OCI-LY1 (cell line): ENCODE measurements at regions not wholly inside any gene's neighbourhood (a gene's known extent, or its start where the extent isn't known, plus 50 kb on each side); places are given as distances from the start of the nearest gene placed in this dataset.

Experiments
- CTCF ChIP-seq: fragments of 200-600 bp; sonication (generic), shearing (Covaris generic); IDR thresholded peaks from 2 replicates; pipeline ENCODE4 v1.5.1; 2017; ENCODE audit warnings: mild to moderate bottlenecking, antibody characterized with exemption, low read length, moderate library complexity, mixed read lengths
- EZH2 ChIP-seq: fragments of 200-600 bp; sonication (generic), shearing (Covaris generic); IDR thresholded peaks from 2 replicates; pipeline ENCODE4 v1.8.0; 2017; ENCODE audit warnings: borderline replicate concordance, mixed run types, mild to moderate bottlenecking, antibody characterized with exemption, low read length, moderate library complexity, mixed read lengths

GRCh38 chr21:35862969-35863368, 197.4 kb downstream of the SETD4 start:
- TF ChIP-seq CTCF (no peak), EZH2 (no peak)
